WERI-Rb-1 (cell line): ENCODE measurements at regions not wholly inside any gene's neighbourhood (a gene's known extent, or its start where the extent isn't known, plus 50 kb on each side); places are given as distances from the start of the nearest gene placed in this dataset.

Source experiments
- DNase-seq: peaks from one replicate; pipeline ENCODE4 v3.0.0-alpha.2; 2020
- H3K27ac ChIP-seq: fragments of 250-450 bp; sonication (Bioruptor Pico); 2 replicates; pipeline ENCODE4 v1.5.1; 2020; ENCODE audit warnings: mild to moderate bottlenecking, moderate library complexity
- H3K27me3 ChIP-seq: fragments of 250-450 bp; sonication (Bioruptor Pico); 2 replicates; pipeline ENCODE4 v1.5.1; 2021; ENCODE audit warnings: mild to moderate bottlenecking, low read depth, moderate library complexity; ENCODE audit not compliant: insufficient read depth, severe bottlenecking
- H3K36me3 ChIP-seq: fragments of 250-450 bp; sonication (Bioruptor Pico); 2 replicates; pipeline ENCODE4 v1.5.1; 2020; ENCODE audit warnings: mild to moderate bottlenecking, moderate library complexity
- H3K4me3 ChIP-seq: 2 replicates; pipeline ENCODE4 v1.5.1; 2011; ENCODE audit warnings: low read depth, mild to moderate bottlenecking, control low read depth, low read length
- H3K9me3 ChIP-seq: fragments of 250-450 bp; sonication (Bioruptor Pico); 2 replicates; pipeline ENCODE4 v1.5.1; 2021; ENCODE audit warnings: mild to moderate bottlenecking, moderate library complexity; ENCODE audit not compliant: severe bottlenecking
- CTCF ChIP-seq: IDR thresholded peaks from 2 replicates; pipeline ENCODE4 v1.5.1; 2011; ENCODE audit warnings: low read depth, mild to moderate bottlenecking, control low read depth, inconsistent platforms, low read length

GRCh38 chr2:120675460-120676130 lies 60.1 kb upstream of the GLI2 start:
- no peak for DNase-seq
- Histone ChIP-seq H3K27me3 (no peaks in the 10 kb centered on the region), H3K27ac (no peak overlapping the region)

GRCh38 chr2:120677221-120677620 lies 58.4 kb upstream of the GLI2 start:
- Histone ChIP-seq H3K36me3 (no peaks in the 10 kb centered on the region), H3K27ac (no peak overlapping the region), H3K4me3 (no peak overlapping the region), H3K9me3 (no peaks in the 10 kb centered on the region), H3K27me3 (no peaks in the 10 kb centered on the region)
- no peak for TF ChIP-seq CTCF
- DNase-seq = no peak

More at GRCh38 chr2:120675460-120676130, 60.1 kb upstream of the GLI2 start:
- H3K9me3 ChIP-seq = no peaks in the 10 kb centered on the region
- H3K4me3 ChIP-seq = no peak overlapping the region
- TF ChIP-seq CTCF = no peak
- H3K36me3 ChIP-seq = no peaks in the 10 kb centered on the region

DNA sequence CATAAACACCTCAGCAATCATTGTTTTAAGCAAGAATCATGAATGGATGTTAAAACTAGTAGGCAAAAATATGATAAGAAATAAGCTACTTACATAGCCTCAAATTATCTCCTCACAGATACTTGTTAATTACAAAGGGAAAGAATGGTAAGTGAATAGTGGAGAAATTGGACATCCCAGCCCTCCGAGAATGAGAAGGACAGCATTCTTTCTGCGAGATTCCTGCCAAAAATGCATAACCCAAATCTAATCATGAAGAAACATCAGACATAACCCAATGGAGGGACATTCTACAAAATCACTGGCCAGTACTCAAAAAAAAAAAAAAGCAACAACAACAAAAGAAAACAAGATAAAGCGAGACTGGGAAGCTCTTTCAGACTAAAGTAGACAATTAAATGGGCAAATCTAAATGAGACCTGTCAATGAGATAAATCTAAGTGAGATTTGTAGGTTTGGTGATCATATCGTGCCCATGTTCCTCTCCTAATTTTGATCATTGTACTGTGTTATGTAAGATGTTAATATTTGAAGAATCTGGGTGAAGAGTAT lies 57.9 kb upstream of the GLI2 start:
- no peak for DNase-seq
- no peaks in the 10 kb centered on the region for H3K27me3 ChIP-seq
- H3K27ac ChIP-seq = no peak overlapping the region
- H3K9me3 ChIP-seq = no peaks in the 10 kb centered on the region
- H3K36me3 ChIP-seq = no peaks in the 10 kb centered on the region
- H3K4me3 ChIP-seq = no peak overlapping the region
- no peak for TF ChIP-seq CTCF

DNA sequence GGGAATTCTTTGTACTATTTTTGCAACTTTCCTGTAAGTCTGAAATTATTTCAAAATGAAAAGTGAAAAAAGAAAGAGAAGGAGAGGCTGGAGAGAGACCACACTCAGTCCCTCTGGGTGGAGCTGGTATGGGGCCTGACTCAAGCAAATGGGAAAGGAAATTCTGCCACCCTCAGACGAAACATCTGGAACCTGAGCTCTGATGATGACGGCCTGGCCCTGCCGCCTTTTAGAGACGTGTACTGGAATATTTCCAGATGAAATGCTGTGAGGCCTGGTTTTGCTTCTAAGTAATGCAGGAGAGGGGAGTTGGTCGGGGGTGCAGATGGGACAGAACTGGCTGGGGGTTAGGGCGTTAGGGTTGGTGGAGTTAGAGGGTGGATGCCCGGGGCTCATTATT lies 57.4 kb upstream of the GLI2 start:
- H3K9me3 ChIP-seq = no peaks in the 10 kb centered on the region
- DNase-seq = no peak
- no peak overlapping the region for H3K4me3 ChIP-seq
- TF ChIP-seq CTCF = no peak
- H3K27ac ChIP-seq = no peak overlapping the region
- no peaks in the 10 kb centered on the region for H3K27me3 ChIP-seq
- H3K36me3 ChIP-seq = no peaks in the 10 kb centered on the region

GRCh38 chr2:120678926-120679325 lies 56.7 kb upstream of the GLI2 start:
- DNase-seq = no peak

More at GRCh38 chr2:120678926-120679325, 56.7 kb upstream of the GLI2 start:
- no peak for TF ChIP-seq CTCF
- Histone ChIP-seq H3K36me3 (no peaks in the 10 kb centered on the region), H3K27ac (no peak overlapping the region), H3K27me3 (no peaks in the 10 kb centered on the region), H3K4me3 (no peak overlapping the region), H3K9me3 (no peaks in the 10 kb centered on the region)
